NCI-H82 treated with DMSO at 0.1 percent for 48 hours (cell line): ENCODE measurements at regions not wholly inside any gene's neighbourhood (a gene's known extent, or its start where the extent isn't known, plus 50 kb on each side); places are given as distances from the start of the nearest gene placed in this dataset.

Source experiments
- DNase-seq: peaks from one replicate; lab custom pipeline; 2025; ENCODE audit not compliant: unreplicated experiment; lab: John Stamatoyannopoulos, UW

- no peak for DNase-seq
Observed at GRCh38 chr13:107139006-107139405, 571.1 kb upstream of the ARGLU1 start.

GRCh38 chr13:107138486-107138885 is 570.5 kb upstream of the ARGLU1 start:
- no peak for DNase-seq

- DNase-seq = no peak
Observed at GRCh38 chr13:107133950-107134349, 566.0 kb upstream of the ARGLU1 start.

GRCh38 chr13:107130566-107130965 is 562.6 kb upstream of the ARGLU1 start:
- no peak for DNase-seq

GRCh38 chr13:107124730-107125129 is 556.8 kb upstream of the ARGLU1 start:
- DNase-seq = no peak

GRCh38 chr13:107124129-107124718 is 556.3 kb upstream of the ARGLU1 start:
- no peak for DNase-seq

GRCh38 chr13:107121793-107122192 is 553.9 kb upstream of the ARGLU1 start:
- no peak for DNase-seq

GRCh38 chr13:107119989-107120881 is 552.3 kb upstream of the ARGLU1 start:
- no peak for DNase-seq

GRCh38 chr13:107118506-107118905 is 550.6 kb upstream of the ARGLU1 start:
- DNase-seq = peak; percentile 27

GRCh38 chr13:107117327-107118012 is 549.5 kb upstream of the ARGLU1 start:
- DNase-seq = no peak

- DNase-seq = no peak
Observed at GRCh38 chr13:107113387-107113786, 545.5 kb upstream of the ARGLU1 start.

GRCh38 chr13:107111248-107111647 is 543.3 kb upstream of the ARGLU1 start:
- DNase-seq = no peak

GRCh38 chr13:107104631-107105030 is 536.7 kb upstream of the ARGLU1 start:
- no peak for DNase-seq

- no peak for DNase-seq
Observed at GRCh38 chr13:107102676-107103075, 534.7 kb upstream of the ARGLU1 start.

GRCh38 chr13:107099661-107100060 is 531.7 kb upstream of the ARGLU1 start:
- DNase-seq = no peak

GRCh38 chr13:107097916-107098315 is 530.0 kb upstream of the ARGLU1 start:
- DNase-seq = no peak

- DNase-seq = no peak
Observed at GRCh38 chr13:107095876-107096275, 527.9 kb upstream of the ARGLU1 start.

- DNase-seq = no peak
Observed at GRCh38 chr13:107091861-107092260, 523.9 kb upstream of the ARGLU1 start.

GRCh38 chr13:107091428-107091827 is 523.5 kb upstream of the ARGLU1 start:
- no peak for DNase-seq

- no peak for DNase-seq
Observed at GRCh38 chr13:107088061-107088460, 520.1 kb upstream of the ARGLU1 start.

- no peak for DNase-seq
Observed at GRCh38 chr13:107079423-107080049, 511.6 kb upstream of the ARGLU1 start.
